Central memory CD8-positive, alpha-beta T cell (primary cell): ENCODE measurements at regions not wholly inside any gene's neighbourhood (a gene's known extent, or its start where the extent isn't known, plus 50 kb on each side); places are given as distances from the start of the nearest gene placed in this dataset.
"Not testable (repeated sequence)": the region's sequence is repeated elsewhere in the genome, so short reads cannot be mapped to it uniquely, and the experiment has no call there.

ENCODE experiments used
- ATAC-seq: fragments of 150-1000 bp; cut with Tn5 transposase; replicated peaks from 2 replicates; pipeline ENCODE4 v1.10.0; 2022; ENCODE audit warnings: mild to moderate bottlenecking, moderate FRiP score, moderate number of reproducible peaks; ENCODE audit not compliant: poor library complexity, severe bottlenecking; ENCODE audit errors: extremely low read depth
- DNase-seq, 2 donors: peaks; one replicate each; pipeline ENCODE4 v3.0.0; 2021; ENCODE audit warnings: low spot score in 2 of 2
- H3K27ac Mint-ChIP-seq: one replicate; pipeline ENCODE4 v1.8.0; 2022; ENCODE audit warnings: low read depth, mild to moderate bottlenecking, moderate library complexity, mixed read lengths
- H3K27me3 Mint-ChIP-seq: one replicate; pipeline ENCODE4 v1.8.0; 2022; ENCODE audit warnings: mixed read lengths
- H3K36me3 Mint-ChIP-seq: one replicate; pipeline ENCODE4 v1.8.0; 2022; ENCODE audit warnings: mild to moderate bottlenecking, moderate library complexity, mixed read lengths; ENCODE audit not compliant: insufficient read depth
- H3K4me1 Mint-ChIP-seq: one replicate; pipeline ENCODE4 v1.8.0; 2022; ENCODE audit warnings: mixed read lengths
- H3K4me3 Mint-ChIP-seq: one replicate; pipeline ENCODE4 v1.8.0; 2022; ENCODE audit warnings: mild to moderate bottlenecking, moderate library complexity, mixed read lengths
- H3K9me3 Mint-ChIP-seq: one replicate; pipeline ENCODE4 v1.8.0; 2022; ENCODE audit warnings: mixed read lengths

DNA sequence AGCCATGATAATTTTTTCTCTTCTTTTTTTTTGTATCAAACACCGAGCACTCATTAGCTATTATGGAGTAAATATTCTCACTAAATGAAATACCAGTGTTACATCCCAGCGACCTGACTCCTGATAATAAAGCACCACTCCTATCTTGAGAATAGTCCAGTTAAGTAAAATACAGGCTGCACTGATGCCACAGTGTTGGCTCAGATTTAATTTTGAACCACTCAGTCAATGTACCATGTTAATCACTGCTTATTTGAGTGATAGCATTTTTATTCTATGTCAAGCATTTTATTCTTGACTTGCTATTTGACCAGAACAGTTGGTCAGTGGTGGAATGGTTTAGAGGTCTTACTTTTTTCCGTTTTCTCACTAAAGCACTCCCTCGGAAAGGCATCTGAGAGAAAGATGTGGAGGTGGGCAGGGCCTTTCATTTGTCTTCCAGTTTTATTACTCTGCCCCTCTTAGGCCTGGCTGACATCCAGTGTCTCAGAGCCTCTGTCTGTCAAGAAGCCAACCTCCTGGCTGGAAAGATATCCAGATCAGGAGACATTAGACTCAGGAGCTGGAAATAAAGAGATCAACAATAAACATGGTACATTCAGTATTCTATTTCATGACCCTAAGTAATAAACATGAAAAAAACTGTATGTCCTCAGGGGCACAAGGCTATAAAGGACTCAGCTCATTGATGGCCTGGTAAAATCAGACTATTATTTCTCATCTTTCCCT is 457.8 kb downstream of the EPM2A start:
- Mint-ChIP-seq H3K27me3 (no peaks in the 10 kb centered on the region), H3K9me3 (no peaks in the 10 kb centered on the region), H3K36me3 (no peaks in the 10 kb centered on the region), H3K27ac (no peak overlapping the region), H3K4me3 (no peak overlapping the region), H3K4me1 (no peaks in the 10 kb centered on the region)
- DNase-seq (no peak), ATAC-seq (no peak)

DNA sequence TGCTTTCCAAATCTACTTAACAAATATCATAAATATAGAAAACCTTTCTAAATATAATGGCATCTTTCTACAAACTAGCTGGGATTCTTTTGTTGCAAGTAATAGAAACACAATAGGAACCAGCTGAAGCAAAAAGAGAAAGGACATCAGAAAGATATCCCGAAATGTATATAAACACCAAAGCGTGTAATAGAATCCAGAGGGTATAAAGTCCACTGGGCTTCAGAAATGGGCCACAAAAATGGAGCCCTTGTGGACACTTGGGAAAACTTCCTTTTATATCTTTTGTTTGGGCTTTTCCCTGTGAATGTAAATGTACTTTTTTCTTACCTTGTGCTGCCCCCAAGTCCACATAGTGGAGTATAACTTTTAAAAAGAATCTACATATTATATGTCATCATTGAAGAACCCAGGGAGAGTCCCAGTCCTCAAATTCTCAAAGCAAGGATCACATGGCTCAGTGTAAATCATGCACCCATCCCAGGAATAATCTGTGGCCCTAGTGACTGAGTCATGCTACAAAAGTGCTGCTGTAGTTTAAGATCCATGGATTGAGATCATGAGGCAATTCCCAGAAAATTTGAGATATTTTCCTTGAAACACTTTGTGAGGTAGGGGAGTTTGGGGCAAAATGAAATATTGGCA is 457.0 kb downstream of the EPM2A start:
- H3K27ac Mint-ChIP-seq, result no peak overlapping the region
- no peaks in the 10 kb centered on the region for H3K4me1 Mint-ChIP-seq
- H3K4me3 Mint-ChIP-seq, result no peak overlapping the region
- no peaks in the 10 kb centered on the region for H3K36me3 Mint-ChIP-seq
- DNase-seq (no peak), ATAC-seq (no peak)
- no peaks in the 10 kb centered on the region for H3K9me3 Mint-ChIP-seq
- H3K27me3 Mint-ChIP-seq, result no peaks in the 10 kb centered on the region

DNA sequence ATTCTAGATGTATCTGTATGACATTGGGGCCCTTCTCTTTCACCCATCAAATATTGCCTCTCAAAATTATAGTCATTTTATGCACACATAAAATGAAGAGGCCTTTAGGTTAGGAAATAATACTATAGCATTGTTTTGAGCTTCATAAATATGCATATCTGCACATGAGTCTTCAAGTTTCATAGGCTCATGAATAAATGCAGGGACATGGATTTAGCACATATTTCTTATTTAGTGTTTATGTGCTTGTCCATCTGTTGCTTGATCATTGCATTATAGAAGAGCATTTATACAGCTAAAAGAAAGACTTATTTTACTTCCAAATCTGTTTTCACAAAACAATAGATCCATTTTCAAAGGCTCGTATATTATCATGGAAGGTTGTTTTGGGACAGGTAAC is 455.8 kb downstream of the EPM2A start:
- no peak overlapping the region for H3K4me3 Mint-ChIP-seq
- no peak overlapping the region for H3K27ac Mint-ChIP-seq
- ATAC-seq (no peak), DNase-seq (no peak)
- no peaks in the 10 kb centered on the region for H3K4me1 Mint-ChIP-seq
- H3K9me3 Mint-ChIP-seq, result no peaks in the 10 kb centered on the region
- peaks cover 8% of the 10 kb centered on the region for H3K27me3 Mint-ChIP-seq
- no peaks in the 10 kb centered on the region for H3K36me3 Mint-ChIP-seq

DNA sequence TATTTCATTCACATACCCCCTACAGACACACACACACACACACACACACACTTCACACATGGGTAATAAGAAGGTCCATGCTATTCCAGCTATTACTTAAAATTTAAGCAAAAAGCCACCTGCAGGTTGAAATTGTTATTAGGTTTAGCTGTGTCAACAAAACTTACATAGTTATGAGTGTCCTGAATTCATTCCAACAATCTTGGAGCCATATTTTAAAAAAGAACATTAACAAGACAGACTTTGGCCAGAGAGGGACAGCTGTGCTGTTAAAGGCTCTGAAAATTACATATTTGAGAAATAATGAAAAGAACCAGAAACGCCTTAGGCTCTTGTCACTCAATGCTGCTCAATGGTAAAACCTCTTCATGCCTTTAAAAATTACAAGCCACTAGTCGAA is 455.3 kb downstream of the EPM2A start:
- no peak overlapping the region for H3K27ac Mint-ChIP-seq

DNA sequence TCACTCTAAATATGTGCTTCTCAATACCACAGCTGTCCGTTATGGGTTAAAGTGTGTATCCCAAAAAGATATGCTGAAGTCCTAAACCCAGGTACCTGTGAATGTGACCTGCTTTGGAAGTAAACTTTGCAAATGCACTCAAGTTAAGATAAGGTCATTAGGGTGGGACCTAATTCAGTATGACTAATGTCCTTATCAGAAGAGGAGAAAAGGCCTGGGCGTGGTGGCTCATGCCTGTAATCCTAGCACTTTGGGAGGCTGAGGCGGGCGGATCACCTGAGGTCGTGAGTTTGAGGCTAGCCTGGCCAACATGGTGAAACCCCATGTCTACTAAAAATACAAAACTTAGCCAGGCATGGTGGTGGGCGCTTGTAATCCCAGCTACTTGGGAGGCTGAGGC is 452.1 kb downstream of the EPM2A start:
- not testable (repeated sequence) for H3K36me3 Mint-ChIP-seq, H3K4me1 Mint-ChIP-seq, H3K4me3 Mint-ChIP-seq, H3K27ac Mint-ChIP-seq, DNase-seq, ATAC-seq, H3K9me3 Mint-ChIP-seq
- peaks cover 16% of the 10 kb centered on the region for H3K27me3 Mint-ChIP-seq

More for the DNA sequence above, 455.3 kb downstream of the EPM2A start:
- no peak for DNase-seq
- no peak for ATAC-seq
- no peaks in the 10 kb centered on the region for H3K4me1 Mint-ChIP-seq
- peaks cover 12% of the 10 kb centered on the region for H3K27me3 Mint-ChIP-seq
- H3K9me3 Mint-ChIP-seq, result no peaks in the 10 kb centered on the region
- no peaks in the 10 kb centered on the region for H3K36me3 Mint-ChIP-seq
- no peak overlapping the region for H3K4me3 Mint-ChIP-seq

DNA sequence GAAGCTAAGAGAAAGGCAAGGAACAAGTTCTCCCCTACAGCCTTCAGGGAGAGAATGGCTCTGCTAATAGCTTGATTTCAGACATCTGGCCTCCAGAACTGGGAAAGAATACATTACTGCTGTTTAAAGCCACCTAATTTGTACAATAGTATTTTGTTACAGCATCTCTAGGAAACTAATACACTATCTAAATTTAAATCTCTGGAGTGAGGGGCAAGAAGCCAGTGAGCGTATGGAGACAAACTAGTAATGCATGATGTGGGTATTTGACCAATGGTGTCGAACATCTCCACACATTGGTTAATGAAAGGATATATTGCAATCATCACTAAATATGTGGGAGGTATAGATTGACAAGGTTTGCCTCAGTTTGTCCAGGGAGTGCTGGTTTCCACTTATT is 451.5 kb downstream of the EPM2A start:
- H3K27me3 Mint-ChIP-seq, result peaks cover 20% of the 10 kb centered on the region
- no peaks in the 10 kb centered on the region for H3K36me3 Mint-ChIP-seq
- H3K4me1 Mint-ChIP-seq, result no peaks in the 10 kb centered on the region
- H3K27ac Mint-ChIP-seq, result no peak overlapping the region
- H3K9me3 Mint-ChIP-seq, result no peaks in the 10 kb centered on the region
- no peak for ATAC-seq
- no peak overlapping the region for H3K4me3 Mint-ChIP-seq
- no peak for DNase-seq

DNA sequence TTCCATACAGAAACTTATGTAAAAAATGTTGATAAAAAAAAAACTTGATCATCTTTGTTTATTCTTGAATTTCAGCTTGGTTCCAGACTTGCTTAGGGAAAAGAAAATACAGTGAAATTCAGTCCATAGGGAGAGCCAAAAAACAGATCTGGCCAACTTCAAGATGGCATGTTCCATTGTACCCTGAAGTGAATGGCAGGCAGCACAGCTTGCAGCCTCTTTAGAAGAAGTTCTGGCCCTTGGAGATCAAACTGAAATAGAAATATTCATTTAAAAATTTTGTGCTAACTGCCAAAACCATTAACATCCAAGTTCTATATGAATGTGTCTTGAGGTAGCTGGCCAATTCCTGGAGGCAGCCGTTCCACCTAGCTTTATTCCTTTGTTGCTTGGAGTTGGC is 448.4 kb downstream of the EPM2A start:
- Mint-ChIP-seq H3K36me3 (no peaks in the 10 kb centered on the region), H3K27ac (no peak overlapping the region), H3K4me3 (no peak overlapping the region), H3K4me1 (no peaks in the 10 kb centered on the region), H3K27me3 (peaks cover 26% of the 10 kb centered on the region), H3K9me3 (no peaks in the 10 kb centered on the region)
- no peak for ATAC-seq
- DNase-seq, result no peak

DNA sequence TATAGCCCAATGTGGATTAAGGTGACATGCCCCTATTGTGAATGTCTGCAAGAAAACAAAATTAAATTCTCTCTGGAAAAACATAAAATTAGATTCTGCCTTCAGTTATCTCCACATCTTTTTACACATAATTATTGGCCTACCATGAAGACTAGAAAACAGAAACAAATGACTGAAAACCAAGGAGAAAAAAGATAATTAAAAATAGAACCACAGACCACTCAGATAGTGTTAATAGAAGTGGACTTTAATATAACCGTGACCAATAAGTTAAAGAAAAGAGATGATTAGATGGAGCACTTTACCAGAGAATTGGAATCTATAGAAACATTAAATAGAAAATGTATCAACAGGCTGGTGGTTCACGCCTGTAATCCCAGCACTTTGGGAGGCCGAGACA is 445.7 kb downstream of the EPM2A start:
- Mint-ChIP-seq H3K36me3 (no peaks in the 10 kb centered on the region), H3K4me3 (no peak overlapping the region), H3K27ac (no peak overlapping the region), H3K9me3 (no peaks in the 10 kb centered on the region), H3K27me3 (peaks cover 18% of the 10 kb centered on the region), H3K4me1 (no peaks in the 10 kb centered on the region)
- ATAC-seq, result no peak
- DNase-seq, result no peak

DNA sequence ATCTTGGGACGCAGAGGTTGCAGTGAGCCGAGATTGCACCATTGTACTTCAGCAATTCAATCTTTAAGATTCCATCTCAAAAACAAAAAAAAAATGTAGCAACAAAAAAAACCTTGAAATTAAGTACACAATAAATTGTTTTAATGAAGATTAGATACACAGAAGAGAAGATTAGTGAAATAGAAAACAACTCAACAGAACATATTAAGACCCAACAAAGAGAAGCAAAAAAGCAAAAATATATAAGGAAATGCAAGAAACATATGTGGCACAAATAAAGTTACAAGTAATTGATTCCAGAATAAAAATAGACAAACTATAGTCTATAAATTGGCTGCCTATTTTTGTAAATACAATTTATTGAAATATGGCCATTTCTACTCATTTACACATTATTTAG is 445.2 kb downstream of the EPM2A start:
- H3K4me3 Mint-ChIP-seq, result no peak overlapping the region
- H3K27me3 Mint-ChIP-seq, result peaks cover 12% of the 10 kb centered on the region
- no peaks in the 10 kb centered on the region for H3K9me3 Mint-ChIP-seq
- no peaks in the 10 kb centered on the region for H3K36me3 Mint-ChIP-seq
- no peak for ATAC-seq
- no peak overlapping the region for H3K27ac Mint-ChIP-seq
- DNase-seq, result no peak
- no peaks in the 10 kb centered on the region for H3K4me1 Mint-ChIP-seq

DNA sequence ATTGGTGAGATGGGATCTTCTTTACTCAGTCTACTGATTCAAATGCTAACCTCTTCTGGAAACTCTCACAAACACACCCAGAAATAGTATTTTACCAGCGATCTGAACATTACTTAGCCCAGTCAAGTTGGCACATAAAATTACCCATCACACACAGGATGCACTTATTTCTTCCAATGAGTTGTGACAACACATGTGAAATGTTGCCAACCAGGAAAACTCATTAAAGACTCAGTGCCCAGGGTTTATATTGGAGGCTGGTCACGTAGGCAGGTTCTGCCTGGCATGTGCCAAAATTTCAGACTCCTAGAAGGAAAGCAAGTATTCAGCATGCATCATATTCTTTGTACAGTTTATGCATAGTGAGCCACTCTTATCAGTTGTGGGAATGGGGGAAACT is 443.3 kb downstream of the EPM2A start:
- no peak overlapping the region for H3K27ac Mint-ChIP-seq
- H3K4me3 Mint-ChIP-seq, result no peak overlapping the region
- peaks cover 9% of the 10 kb centered on the region for H3K27me3 Mint-ChIP-seq
- DNase-seq (no peak), ATAC-seq (no peak)
- no peaks in the 10 kb centered on the region for H3K9me3 Mint-ChIP-seq
- H3K4me1 Mint-ChIP-seq, result no peaks in the 10 kb centered on the region
- no peaks in the 10 kb centered on the region for H3K36me3 Mint-ChIP-seq

DNA sequence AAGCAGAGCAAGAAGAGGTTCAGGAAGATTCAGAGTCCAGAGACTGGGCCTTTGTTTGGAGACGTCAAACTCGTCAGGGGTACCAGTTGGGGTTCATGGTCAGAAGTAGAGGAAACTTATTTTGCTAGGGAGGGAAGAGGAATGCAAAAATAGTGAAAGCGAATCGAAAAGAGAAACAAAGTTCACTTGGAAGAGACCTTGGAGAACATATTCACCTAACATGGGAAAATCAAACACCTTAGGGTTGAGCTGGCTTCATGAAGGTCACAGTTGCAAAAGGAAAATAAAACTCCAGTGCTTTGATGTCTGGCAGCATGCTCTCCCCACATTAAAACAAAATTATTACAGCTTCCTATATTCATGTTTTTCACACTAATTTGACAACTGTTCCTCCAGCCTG is 440.4 kb downstream of the EPM2A start:
- ATAC-seq, result no peak
- no peak overlapping the region for H3K27ac Mint-ChIP-seq
- no peaks in the 10 kb centered on the region for H3K4me1 Mint-ChIP-seq
- H3K9me3 Mint-ChIP-seq, result no peaks in the 10 kb centered on the region
- H3K27me3 Mint-ChIP-seq, result peaks cover under 1% of the 10 kb centered on the region
- H3K4me3 Mint-ChIP-seq, result no peak overlapping the region
- no peak for DNase-seq
- no peaks in the 10 kb centered on the region for H3K36me3 Mint-ChIP-seq

DNA sequence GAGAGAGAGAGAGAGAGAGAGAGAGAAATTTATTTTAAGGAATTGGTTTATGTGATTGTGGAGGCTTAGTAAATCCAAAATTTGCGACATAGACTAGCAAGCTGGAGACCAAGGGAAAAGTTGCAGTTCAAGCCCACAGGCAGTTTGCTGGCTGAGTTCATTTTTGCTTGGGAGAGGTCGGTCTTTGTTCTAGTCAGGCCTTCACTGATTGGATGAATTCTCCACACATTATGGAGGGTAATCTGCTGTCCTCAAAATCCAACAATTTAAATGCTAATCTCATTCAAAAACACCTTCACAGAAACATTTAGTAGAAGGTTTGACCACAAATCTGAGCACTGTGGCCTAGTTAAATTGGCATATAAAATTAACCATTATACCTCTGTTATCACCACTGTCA is 439.6 kb downstream of the EPM2A start:
- ATAC-seq (no peak), DNase-seq (no peak)
- Mint-ChIP-seq H3K36me3 (no peaks in the 10 kb centered on the region), H3K4me3 (no peak overlapping the region), H3K9me3 (no peaks in the 10 kb centered on the region), H3K4me1 (no peaks in the 10 kb centered on the region), H3K27me3 (peaks cover 9% of the 10 kb centered on the region), H3K27ac (no peak overlapping the region)

DNA sequence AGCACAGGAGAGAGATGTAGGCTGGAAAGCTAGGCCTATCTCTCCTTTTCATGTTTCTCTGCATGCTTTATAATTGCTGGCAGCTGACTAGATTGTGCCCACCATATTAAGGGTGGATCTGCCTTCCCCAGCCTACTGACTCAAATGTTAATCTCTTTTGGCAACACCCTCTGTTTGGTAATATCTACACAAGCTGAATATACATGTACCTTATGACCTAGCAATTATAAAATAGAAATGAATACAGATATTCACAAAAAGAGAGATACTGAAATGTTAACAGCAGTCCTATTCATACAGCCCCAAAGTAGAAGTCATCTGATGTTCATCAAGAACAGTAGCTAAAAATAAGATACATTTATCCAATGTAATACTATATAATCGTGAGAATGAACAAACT is 429.6 kb downstream of the EPM2A start:
- Mint-ChIP-seq H3K4me1 (no peaks in the 10 kb centered on the region), H3K27me3 (peaks cover 14% of the 10 kb centered on the region), H3K4me3 (no peak overlapping the region), H3K27ac (no peak overlapping the region), H3K36me3 (peaks cover 2% of the 10 kb centered on the region), H3K9me3 (peaks cover 5% of the 10 kb centered on the region)
- no peak for ATAC-seq
- no peak for DNase-seq
